K562 (cell line): ENCODE measurements at regions not wholly inside any gene's neighbourhood (a gene's known extent, or its start where the extent isn't known, plus 50 kb on each side); places are given as distances from the start of the nearest gene placed in this dataset.

Experiments used
- E2F1 ChIP-seq: sonication (generic); formaldehyde crosslinking; IDR thresholded peaks from 2 replicates; pipeline ENCODE4 v1.8.1; 2023; ENCODE audit warnings: mild to moderate bottlenecking, missing genetic modification reagents, moderate library complexity
- HDAC2 ChIP-seq: fragments of 450-650 bp; IDR thresholded peaks from 2 replicates; pipeline ENCODE4 v1.6.1; 2016; ENCODE audit warnings: mild to moderate bottlenecking
- JUN ChIP-seq, 2 experiments: sonication (generic) in 1 of 2; formaldehyde crosslinking in 1 of 2; IDR thresholded peaks; 2 replicates each; pipeline versions ENCODE4 v1.6.1 to v1.8.0; 2012 to 2022; ENCODE audit warnings: borderline replicate concordance in 2 of 2, mild to moderate bottlenecking in 2 of 2, improper control_type of control experiment in 1 of 2, low read depth in 1 of 2, low read length in 1 of 2, missing genetic modification reagents in 1 of 2
- JUND ChIP-seq, 2 experiments: IDR thresholded peaks; 2 replicates in 1 of 2; 3 replicates in 1 of 2; pipeline ENCODE4 v1.6.1; 2011; ENCODE audit warnings: borderline replicate concordance in 2 of 2, low read depth in 2 of 2, low read length in 2 of 2, improper control_type of control experiment in 1 of 2, missing biosample characterization in 1 of 2, missing genetic modification characterization in 1 of 2, missing genetic modification reagents in 1 of 2
- MLX ChIP-seq, 2 experiments: fragments of 450-650 bp in 1 of 2; sonication (generic) in 1 of 2; formaldehyde crosslinking; conservative IDR thresholded peaks; 2 replicates each; pipeline versions ENCODE4 v1.4.0 to v1.8.1; 2020 to 2022; ENCODE audit warnings: mild to moderate bottlenecking in 1 of 2, missing genetic modification reagents in 1 of 2
- NFIC ChIP-seq: fragments of 450-650 bp; IDR thresholded peaks from 2 replicates; pipeline ENCODE4 v1.6.1; 2017; ENCODE audit warnings: mild to moderate bottlenecking, inconsistent platforms
- SRF ChIP-seq, 2 experiments: fragments of 250-450, 450-650 bp in 1 of 2; sonication (Bioruptor Pico) in 1 of 2; sonication (generic) in 1 of 2; formaldehyde crosslinking; IDR thresholded peaks; 2 replicates each; pipeline versions ENCODE4 v1.5.0 to v1.5.1; 2020 to 2022; ENCODE audit warnings: mild to moderate bottlenecking in 1 of 2, missing genetic modification reagents in 1 of 2

DNA sequence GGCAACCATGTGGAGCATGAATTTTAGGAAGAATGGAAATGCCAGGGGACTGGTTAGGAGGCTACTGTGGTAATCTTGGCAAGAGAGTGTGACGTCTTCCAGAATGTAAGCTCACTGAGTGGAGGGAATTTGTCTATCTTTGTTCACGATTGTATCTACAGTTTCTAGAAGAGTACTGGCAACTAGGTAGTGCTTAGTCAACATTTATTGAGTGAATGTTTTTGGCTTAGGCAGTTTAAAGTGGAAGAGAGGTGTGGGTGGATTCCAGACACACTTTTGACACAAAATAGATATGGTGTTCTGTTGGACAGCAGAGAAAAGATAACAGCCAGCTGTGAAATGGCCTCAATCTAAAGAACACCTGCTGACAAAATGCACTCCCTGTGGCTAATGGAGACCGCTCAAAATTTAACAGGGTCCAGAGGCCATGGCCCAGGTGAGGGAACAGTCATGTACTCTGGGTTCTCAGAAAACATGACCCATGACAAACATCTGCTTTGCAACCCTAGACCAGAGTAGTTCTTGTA is 139.3 kb downstream of the GPX5 start:
- no peak for TF ChIP-seq MLX (CRISPR knock-in tag; conservative IDR thresholded peaks at IDR 0.05)
- TF ChIP-seq JUND (IDR thresholded peaks at IDR 0.05; ENCODE audit: borderline replicate concordance, low read depth, low read length): no peak
- TF ChIP-seq JUND (tag; IDR thresholded peaks at IDR 0.05; ENCODE audit: borderline replicate concordance, low read depth, low read length): no peak
- TF ChIP-seq JUN (IDR thresholded peaks at IDR 0.05; ENCODE audit: borderline replicate concordance, low read depth, low read length): no peak
- no peak for TF ChIP-seq JUN (CRISPR knock-in tag; IDR thresholded peaks at IDR 0.05; ENCODE audit: borderline replicate concordance)
- no peak for TF ChIP-seq HDAC2
- TF ChIP-seq E2F1: no peak
- no peak for TF ChIP-seq NFIC
- no peak for TF ChIP-seq SRF (CRISPR knock-in tag; IDR thresholded peaks at IDR 0.05)
